HG03039 (cell line): ENCODE measurements at regions not wholly inside any gene's neighbourhood (a gene's known extent, or its start where the extent isn't known, plus 50 kb on each side); places are given as distances from the start of the nearest gene placed in this dataset.
A peak's percentile ranks its signal among the peaks of the same experiment; 100 is the strongest.
"Not testable (repeated sequence)": the region's sequence is repeated elsewhere in the genome, so short reads cannot be mapped to it uniquely, and the experiment has no call there.

Experiments used
- ATAC-seq: cut with Tn5 transposase; IDR thresholded peaks from one replicate; pipeline ENCODE4 v1.9.1; 2021; ENCODE audit warnings: mild to moderate bottlenecking, moderate library complexity; ENCODE audit not compliant: unreplicated experiment

DNA sequence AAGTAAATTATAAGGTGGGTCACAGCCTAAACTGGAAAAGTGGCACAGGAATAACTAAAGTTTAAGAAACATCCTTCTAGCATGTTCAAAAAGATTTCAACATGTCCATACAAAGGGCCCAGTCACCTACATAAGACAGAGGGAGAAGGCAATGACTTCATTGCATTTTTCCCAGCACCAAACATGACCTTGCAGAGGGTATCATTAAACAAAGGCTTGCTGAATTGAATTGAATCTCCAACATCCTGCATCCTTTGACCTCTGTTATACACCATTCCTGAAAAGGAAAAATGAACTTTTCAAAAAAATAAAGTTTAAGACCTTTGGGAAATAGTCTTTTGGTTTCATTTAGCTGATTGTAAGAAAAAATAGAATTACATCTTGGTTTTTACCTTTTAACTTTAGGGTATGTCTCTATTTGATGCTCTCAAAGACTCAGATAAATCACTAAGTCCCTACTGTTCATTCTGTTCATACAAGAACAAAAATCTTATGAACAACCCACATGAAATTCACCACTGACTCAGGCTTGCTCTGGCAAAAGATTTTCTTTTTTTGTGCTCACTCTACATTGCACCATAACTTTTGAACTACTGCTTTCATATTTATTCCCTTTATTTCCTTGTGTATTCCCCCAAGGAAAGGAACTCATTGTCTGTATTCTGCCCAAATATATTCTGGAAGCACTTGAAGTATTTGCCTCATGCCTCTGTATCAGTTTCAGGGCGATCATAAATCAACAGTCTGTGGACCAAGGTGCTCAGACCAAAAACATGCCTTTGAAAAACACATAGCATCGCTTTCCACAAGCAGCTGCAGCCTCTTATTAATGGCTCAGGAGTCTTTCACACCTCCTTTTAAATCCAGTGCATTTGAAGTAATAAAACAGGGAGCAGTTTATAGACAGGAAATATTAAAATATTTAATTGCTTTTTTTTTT is 121.7 kb downstream of the DUSP6 start:
- ATAC-seq, result no peak

DNA sequence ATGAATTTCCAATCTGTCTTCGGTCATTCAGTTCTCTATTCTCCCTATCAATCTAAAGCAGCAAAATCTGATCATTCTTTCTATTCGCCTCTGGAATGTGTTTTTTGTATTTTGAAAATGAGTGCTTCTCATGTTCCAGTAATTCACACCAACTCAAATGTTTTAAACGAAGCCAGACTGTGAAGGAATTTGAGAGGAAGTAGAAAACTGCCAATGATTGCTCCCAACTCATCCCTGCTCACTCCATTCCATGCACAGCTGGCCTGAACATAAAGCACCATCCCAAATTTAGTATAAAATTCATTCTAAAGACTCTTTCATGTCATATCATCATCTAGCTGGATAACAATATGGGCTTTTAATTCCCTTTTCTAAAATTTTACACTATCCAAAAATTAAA is 123.8 kb downstream of the DUSP6 start:
- no peak for ATAC-seq

DNA sequence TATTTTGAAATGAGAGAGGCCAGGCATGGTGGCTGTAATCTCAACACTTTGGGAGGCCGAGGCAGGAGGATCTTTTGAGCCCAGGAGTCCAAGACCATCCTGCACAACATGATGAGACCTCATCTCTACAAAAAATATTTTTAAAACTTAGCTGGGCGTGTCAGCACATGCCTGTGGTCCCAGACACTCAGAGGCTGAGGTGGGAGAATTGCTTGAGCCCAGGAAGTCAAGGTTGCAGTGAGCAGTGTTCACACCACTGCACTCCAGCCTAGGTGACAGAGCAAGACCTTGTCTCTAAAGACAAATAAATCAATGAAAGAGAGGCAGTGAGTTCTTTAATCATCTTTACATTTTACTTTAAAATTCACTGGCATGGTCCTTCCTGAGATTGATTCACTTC is 124.5 kb downstream of the DUSP6 start:
- no peak for ATAC-seq

DNA sequence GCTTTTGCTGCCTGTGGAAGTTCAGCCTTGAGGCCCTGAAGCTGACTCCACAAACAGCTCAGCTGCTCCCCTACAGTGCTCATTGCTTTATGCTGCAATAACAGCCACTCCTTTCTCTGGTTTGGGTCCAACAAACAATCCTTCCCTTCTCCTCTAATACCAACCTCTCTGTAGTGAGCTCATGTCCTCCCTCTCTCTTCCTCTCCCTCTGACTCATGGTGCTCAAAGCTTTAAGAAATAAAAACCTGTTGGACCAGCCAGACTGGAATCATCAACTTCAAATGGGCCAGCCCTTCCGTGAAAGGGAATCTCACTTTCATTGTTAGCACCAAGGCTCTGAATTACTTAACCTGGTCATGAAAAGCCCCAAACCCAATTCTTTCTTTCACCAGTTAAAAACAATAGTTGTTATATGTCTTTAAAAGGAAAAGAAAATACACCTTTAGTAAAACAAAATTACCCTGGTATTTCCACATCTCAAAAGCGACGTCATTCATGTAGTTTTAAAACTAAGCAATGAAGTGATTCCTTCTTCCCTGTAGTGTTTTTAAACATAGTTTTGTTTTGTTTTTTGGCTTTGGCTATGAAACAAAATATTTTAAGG is 126.4 kb downstream of the DUSP6 start:
- peak; percentile 66 for ATAC-seq

DNA sequence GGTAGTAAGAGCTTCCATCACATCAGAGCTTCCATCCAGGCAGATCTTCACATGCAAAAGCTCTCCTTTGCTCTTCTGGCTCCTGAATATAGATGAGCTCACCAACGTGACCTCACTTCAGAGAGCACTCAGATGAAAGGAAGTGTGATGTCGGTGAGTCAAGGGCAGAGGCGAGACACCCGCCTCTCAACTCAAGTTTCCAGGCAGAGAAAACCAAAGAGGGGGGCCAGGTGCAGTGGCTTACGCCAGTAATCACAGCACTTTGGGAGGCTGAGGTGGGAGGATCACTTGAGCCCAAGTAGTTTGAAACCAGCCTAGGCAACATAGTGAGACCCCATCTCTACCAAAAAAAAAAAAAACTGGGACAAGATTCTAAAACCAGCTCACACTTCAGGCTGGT is 126.9 kb downstream of the DUSP6 start:
- ATAC-seq, result peak; percentile 45

DNA sequence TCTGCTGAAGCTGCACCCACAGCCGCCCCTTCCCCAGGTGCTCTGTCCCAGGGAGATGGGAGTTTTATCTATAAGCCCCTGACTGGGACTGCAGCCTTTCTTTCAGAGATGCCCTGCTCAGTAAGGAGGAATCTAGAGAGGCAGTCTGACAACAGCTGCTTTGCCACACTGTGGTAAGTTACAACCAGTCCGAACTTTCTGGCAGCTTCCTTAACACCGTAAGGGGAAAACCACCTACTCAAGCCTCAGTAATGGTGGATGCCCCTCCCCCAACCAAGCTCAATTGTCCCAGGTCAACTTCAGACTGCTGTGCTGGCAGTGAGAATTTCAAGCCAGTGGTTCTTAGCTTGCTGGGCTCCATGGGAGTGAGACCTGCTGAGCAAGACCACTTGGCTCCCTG is 129.7 kb downstream of the DUSP6 start:
- not testable (repeated sequence) for ATAC-seq

DNA sequence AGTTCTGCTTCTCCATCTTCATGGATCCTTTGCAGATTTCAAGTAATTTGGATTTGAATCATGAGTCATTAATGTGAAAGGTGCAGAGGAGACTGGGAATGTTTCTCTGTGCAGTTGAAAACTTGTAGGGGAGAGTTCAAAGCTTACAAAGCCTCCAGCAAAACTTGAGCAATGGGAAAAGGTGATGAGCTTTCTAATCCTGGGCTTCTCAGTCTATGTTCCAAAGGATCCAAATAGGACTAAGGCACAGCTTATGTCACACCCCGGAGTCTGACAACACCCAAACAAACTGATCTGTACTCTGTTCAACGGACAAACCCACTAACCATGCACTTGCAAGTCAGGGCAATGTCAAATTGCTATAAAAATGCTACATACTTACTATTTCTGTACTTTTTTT is 134.8 kb downstream of the DUSP6 start:
- ATAC-seq, result no peak

DNA sequence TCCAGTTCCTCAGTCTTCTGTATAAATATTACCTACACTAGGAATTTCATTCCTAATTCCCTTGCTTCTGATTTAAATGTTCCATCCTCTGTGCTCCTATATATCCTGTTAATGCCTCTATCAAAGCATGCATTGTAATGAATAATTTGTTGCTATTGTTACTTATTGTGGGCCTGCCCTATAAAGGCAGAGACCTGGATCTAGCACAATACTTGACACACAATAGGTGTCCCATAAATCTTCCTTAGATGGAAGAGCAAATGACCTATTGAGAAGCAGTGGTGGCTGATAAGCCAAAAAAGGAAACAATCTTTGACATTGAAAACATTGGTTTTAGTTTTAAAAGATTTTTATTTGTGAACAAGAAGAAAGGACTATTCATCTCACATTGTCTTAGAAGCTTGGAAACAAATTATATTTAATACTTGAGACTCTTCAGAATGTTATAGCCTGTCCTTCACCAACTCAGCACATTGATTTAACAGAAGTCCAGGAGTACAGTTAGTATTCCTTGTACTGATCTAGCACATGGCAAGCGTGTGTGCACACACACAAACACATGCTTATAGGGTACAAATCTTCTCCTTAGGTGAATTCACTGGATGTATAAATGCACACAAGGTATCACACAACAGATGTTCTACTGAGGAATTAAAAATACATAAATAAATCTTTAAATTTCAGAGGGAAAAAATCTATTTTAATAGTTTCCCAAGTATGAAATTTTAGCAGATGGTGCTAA is 135.9 kb downstream of the DUSP6 start:
- no peak for ATAC-seq

DNA sequence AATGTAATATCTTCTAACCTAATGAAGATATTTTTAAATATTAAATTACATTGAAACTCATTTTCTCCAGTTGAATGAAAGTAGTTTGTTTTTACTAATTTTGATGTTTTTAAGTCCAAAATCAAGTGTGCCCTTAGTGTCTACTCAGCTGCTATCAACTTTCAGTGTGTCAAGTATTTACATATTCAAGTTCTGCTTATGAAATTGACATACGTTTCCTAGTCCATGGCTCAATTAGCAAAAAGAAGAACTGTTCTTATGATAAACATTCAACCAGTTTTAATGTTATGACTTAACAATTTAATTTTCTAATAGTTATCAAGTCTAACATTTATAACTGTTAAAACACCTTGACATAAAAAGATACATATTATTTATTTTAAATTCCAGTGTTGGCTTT is 137.1 kb downstream of the DUSP6 start:
- ATAC-seq, result no peak

DNA sequence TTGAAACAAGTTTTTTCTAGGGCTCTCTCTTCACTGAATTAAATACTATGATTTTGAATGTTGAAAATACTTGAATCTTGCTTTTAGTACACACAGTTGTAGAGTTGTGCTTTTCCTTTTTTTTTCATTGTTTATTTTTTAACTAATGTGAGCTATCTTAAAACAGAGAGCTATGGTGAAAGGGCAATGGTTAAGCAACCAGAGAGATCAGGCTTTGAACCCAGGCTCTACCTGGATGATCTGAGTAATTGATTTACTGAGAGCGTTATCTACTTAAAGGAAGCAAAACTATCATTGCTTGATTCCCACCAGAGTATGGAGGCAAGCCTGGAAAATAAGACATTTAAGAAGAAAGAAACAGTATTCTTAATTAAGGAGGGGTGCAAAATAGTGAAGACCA is 138.6 kb downstream of the DUSP6 start:
- ATAC-seq, result no peak

DNA sequence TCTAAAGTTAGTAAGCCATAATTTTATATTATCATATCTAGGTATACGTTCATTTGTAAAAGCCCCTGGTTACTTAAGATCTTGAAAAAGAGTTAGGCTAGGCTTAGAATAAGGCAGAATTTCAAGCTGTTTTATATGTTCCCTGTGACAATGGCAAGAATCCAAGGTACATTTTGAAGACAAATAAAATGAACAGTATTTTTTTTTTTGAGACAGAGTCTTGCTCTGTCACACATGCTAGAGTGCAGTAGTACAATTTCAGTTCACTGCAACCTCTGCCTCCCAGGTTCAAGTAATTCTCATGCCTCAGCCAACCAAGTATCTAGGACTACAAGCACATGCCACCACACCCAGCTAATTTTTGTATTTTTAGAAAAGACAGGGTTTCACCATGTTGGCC is 139.2 kb downstream of the DUSP6 start:
- ATAC-seq, result no peak

DNA sequence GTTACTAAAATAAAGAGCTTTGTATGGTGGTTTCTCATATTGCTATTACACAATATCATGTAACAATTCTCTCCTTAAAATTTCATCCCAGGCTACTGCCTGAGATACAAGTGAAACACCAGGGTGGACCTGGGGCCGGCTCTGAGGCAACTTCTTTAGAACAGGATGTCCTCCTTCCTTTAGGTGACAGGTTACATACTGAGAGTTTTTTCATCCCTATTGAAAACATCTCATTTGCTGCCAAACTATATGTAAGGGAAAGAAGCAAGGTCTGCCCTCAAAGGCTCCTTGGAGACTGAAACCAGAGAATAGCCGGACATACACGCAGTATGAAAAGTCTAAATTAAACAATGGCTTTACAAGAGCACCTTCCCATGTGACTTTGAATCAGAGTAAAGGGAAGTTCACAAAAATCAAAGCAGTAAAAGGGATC is 139.9 kb downstream of the DUSP6 start:
- ATAC-seq, result no peak

DNA sequence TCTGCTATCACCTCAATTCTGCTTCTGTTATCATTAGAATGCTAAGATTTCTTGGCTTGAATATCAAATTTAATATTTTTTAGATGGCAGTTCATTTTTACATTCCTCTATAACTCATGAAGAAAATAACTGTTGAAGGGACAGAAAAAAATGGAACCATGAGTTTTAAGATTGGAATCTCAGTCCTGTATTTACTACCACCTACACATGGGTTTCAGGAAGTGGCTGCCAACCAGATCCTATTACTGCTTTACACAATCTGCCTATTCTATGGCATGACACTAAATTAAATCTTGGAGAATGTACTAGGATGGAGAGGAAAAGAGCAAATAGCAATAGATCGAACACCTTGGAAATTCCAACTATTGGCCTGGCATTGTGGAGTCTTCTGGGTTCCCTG is 140.8 kb downstream of the DUSP6 start:
- ATAC-seq, result no peak

DNA sequence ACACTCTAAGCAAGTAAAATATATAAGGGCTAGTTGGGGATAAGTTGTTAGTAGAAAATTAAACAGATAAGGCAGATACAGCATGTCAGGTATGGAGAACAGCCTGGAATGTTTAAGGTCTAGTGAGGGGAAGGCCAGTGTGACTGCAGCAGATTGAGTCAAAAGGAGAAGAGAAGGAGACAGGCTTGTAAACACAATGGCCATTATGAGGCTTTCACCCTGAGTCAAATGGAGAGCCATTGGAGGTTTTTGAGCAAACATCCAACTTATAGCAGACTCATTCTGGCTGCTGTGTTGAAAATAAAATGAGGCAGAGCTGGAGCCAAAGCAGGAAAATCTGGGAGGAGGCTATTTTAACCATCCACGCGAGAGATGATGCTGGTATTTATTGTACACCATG is 142.0 kb downstream of the DUSP6 start:
- ATAC-seq, result peak; percentile 73

DNA sequence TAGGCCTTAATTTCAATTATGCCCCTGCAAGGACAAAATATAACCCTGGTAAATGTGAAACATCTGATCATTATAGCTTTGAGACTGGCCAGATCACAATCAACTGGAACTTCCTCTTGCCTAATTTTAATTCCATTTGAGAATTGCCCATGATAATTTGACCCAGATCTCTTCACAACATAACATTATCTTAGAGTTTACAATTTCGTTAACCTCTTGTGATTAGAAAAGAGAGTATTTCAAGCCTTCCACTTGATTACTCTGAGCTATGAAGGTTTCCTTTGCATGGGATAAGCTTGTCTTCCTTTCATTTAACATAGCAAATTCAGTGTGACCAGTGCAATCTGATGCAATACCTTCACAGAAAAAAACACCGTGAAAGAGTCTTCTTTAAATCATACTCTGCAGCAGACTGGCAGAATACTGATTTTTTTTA is 143.6 kb downstream of the DUSP6 start:
- ATAC-seq, result no peak

DNA sequence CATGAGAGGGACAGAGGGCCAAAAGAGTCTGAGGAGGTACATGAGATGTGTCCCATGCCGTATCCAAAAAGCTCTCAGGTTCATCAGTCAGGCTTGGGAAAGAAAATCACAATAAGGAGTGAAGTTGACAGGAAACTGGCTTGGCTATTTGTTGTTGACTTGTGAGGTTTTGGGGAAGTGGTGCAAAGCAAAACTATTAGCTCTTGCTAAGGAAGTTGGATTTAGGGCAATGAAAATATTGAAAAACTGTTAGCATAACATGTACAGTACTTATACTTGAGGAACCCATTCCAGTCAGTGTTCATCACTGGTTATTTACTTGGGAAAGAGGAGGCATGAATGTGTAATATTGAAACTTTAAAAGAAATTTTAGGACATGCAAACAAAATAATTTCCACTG is 145.9 kb downstream of the DUSP6 start:
- no peak for ATAC-seq

DNA sequence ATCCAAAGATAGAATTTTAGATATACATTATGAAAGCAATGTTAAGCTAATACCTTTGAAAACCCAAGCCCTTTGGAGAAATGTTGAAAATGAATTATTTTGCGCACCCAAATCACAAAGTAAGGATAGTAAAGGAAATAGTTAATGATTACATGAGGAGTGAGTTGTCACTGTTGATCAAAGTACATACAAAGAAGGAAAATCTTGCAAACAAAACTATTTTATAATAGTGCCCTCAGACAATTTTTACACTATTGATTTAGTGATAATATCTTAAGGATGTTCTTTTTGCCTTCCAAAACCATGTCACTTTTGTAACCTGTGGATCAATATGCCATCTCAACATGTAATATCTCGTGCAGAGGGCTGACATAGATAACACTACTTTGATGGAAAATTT is 146.8 kb downstream of the DUSP6 start:
- ATAC-seq, result no peak

DNA sequence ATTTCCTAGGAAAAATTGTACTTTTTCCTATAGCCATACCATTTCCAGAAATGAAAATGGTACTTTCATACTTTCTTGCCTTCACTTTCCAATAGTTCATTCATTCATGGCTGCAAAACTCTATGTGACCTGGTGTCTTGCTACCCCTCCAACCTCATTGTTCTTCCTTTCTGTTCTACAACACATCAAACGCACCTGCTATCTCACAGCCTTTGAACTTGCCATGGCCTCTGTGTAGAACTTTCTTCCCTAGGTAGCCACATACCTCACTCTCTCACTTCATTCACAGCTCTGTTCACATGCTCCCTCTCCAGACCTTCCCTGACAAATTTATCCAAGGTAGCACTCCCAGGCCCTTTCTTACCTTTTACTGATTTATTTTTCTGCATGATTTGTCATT is 149.2 kb downstream of the DUSP6 start:
- no peak for ATAC-seq

DNA sequence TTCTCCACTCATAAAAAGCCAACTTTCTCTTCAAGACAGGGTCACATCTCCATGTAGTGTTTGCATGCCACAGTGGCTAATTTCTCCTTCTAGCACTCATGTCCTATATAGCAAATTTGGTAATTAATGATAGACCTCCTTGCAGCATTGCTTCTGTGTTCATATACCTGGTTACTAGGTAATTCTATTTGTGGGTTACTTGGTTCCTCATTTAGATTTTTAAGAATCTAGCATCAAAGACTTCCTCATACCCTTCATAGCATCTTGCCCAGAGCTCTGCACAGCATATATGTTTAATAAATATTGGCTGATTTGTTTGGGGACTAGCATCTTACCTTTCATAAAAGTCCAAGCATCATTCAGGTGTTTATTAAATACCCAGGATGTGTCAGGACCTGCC is 152.1 kb downstream of the DUSP6 start:
- no peak for ATAC-seq

DNA sequence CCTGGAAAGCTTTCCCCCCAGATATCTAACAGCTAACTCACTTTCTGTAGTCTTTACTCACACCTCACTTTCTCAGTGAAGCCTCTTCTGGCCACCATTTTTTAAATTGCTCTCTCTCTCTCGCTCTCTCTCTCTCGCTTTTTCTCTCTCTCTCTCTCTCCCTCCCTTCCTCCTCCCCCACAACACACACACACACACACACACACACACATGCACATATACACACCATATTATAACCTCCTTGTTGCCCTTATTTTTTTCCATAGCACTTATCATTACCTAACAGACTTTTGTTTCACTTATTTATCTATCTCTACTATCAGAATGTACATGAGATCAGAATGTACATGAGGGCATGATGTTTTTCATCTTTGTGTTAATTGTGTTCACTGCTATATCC is 156.8 kb downstream of the DUSP6 start:
- ATAC-seq, result no peak

DNA sequence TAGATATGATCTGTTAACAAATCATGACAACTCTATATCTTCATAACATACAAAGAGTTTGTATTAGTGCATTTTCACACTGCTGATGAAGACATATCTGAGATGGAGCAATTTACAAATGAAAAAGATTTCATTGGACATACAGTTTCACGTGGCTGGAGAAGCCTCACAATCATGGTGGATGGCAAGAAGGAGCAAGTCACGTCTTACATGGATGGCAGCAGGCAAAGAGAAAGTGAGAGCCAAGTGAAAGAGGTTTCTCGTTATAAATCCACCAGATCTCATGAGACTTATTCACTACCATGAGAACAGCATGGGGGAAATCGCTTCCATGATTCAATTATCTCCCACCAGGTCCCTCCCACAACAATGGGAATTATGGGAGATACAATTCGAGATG is 157.6 kb downstream of the DUSP6 start:
- no peak for ATAC-seq

DNA sequence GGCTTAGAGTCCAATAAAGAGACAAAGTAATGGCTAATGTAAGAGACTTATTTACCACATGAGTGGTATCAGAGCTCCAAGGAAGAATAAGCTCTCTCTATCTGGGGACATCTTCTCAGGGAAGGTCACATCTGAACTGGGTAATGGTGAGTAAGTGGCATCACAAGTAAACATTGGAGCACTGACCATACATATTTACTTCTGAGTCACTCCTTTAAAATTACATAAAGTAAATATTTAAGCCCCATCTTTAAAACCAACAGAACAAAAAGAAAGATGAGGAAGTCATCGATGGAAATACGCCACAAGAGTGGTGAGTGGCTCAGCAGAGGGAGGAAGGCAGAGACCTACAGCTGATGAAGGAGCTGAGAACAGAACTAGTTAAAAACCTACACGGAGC is 159.9 kb downstream of the DUSP6 start:
- ATAC-seq, result no peak
